HG03103 (cell line): ENCODE measurements at regions not wholly inside any gene's neighbourhood (a gene's known extent, or its start where the extent isn't known, plus 50 kb on each side); places are given as distances from the start of the nearest gene placed in this dataset.

ENCODE experiments used
- ATAC-seq: cut with Tn5 transposase; IDR thresholded peaks from one replicate; pipeline ENCODE4 v1.9.1; 2021; ENCODE audit warnings: low read depth; ENCODE audit not compliant: unreplicated experiment

- ATAC-seq = no peak
Measured at GRCh38 chr9:36762958-36763357, 190.3 kb downstream of the MELK start.

GRCh38 chr9:36763778-36764177 lies 191.1 kb downstream of the MELK start:
- no peak for ATAC-seq

GRCh38 chr9:36764364-36765076 lies 191.8 kb downstream of the MELK start:
- ATAC-seq = no peak

GRCh38 chr9:36765077-36765390 lies 192.3 kb downstream of the MELK start:
- ATAC-seq = no peak

GRCh38 chr9:36765468-36766341 lies 193.0 kb downstream of the MELK start:
- peak; percentile 99 for ATAC-seq

- ATAC-seq = no peak
Measured at GRCh38 chr9:36768677-36769076, 196.0 kb downstream of the MELK start.

GRCh38 chr9:36770025-36770424 lies 197.3 kb downstream of the MELK start:
- no peak for ATAC-seq

- no peak for ATAC-seq
Measured at GRCh38 chr9:36772449-36773403, 200.0 kb downstream of the MELK start.

- no peak for ATAC-seq
Measured at GRCh38 chr9:36778682-36779081, 206.0 kb downstream of the MELK start.

- no peak for ATAC-seq
Measured at GRCh38 chr9:36779582-36779981, 206.9 kb downstream of the MELK start.

- ATAC-seq = no peak
Measured at GRCh38 chr9:36780186-36780585, 207.5 kb downstream of the MELK start.

- ATAC-seq = no peak
Measured at GRCh38 chr9:36781533-36781932, 208.8 kb downstream of the MELK start.
